HepG2 (cell line): ENCODE measurements at regions not wholly inside any gene's neighbourhood (a gene's known extent, or its start where the extent isn't known, plus 50 kb on each side); places are given as distances from the start of the nearest gene placed in this dataset.

ENCODE experiments used
- ATAC-seq: fragments of 200-7000 bp; cut with Tn5 transposase; 3 replicates; pipeline ENCODE4 v1.9.1; 2020; ENCODE audit warnings: mild to moderate bottlenecking, moderate library complexity
- BruUV-seq: library from RNA; stranded (reverse); fragments of 400-500 nt; replicated peaks from 2 replicates; lab custom pipeline; 2021; lab: Mats Ljungman, UMichigan
- CTCF ChIA-PET: fragments of 300-600 bp; formaldehyde crosslinking; extraction: SDS; loops from one replicate; lab custom pipeline; 2021; ENCODE audit warnings: low total read pairs, inconsistent platforms, low intra/inter-chr PET ratio; lab: Yijun Ruan, JAX
- POLR2A ChIA-PET: fragments of 350-600 bp; sonication (Branson Sonifier 250); formaldehyde crosslinking; loops from one replicate; lab custom pipeline; 2020; ENCODE audit warnings: antibody characterized with exemption, inconsistent platforms; lab: Yijun Ruan, JAX
- DNase-seq: peaks from one replicate; pipeline ENCODE4 v3.0.0-alpha.2; 2015; ENCODE audit warnings: low spot score
- FAIRE-seq: peaks from 3 replicates; lab custom pipeline; 2011; peaks lifted over from hg19 to GRCh38; lab: Jason Lieb, UNC
- H2AFZ ChIP-seq: one replicate; pipeline ENCODE4 v1.6.1; 2011; ENCODE audit warnings: low read length, inconsistent platforms
- H3K27ac ChIP-seq: fragments of 300-600 bp; 3 replicates; pipeline ENCODE4 v1.8.0; 2011; ENCODE audit warnings: mixed run types, mild to moderate bottlenecking, mixed read lengths, low read length, inconsistent platforms; ENCODE audit not compliant: insufficient read depth; ENCODE audit errors: extremely low read length
- H3K27me3 ChIP-seq, 2 experiments: fragments of 200-600 bp in 1 of 2; 2 replicates in 1 of 2; 3 replicates in 1 of 2; pipeline versions ENCODE4 v1.6.0 to v1.8.0; 2011; ENCODE audit warnings: low read length in 2 of 2, mild to moderate bottlenecking in 2 of 2, moderate library complexity in 2 of 2, inconsistent platforms in 1 of 2; ENCODE audit not compliant: insufficient read depth in 2 of 2, control insufficient read depth in 1 of 2
- H3K36me3 ChIP-seq, 2 experiments: fragments of 200-600 bp in 1 of 2; replicated peaks in 1 of 2; 2 replicates in 1 of 2; 3 replicates in 1 of 2; pipeline versions ENCODE4 v1.5.1 to v1.8.0; 2011; ENCODE audit warnings: low read length in 2 of 2, inconsistent platforms in 1 of 2; ENCODE audit not compliant: insufficient read depth in 2 of 2, control insufficient read depth in 1 of 2
- H3K4me1 ChIP-seq: 2 replicates; pipeline ENCODE4 v1.5.1; 2012; ENCODE audit warnings: low read length, inconsistent platforms; ENCODE audit not compliant: insufficient read depth
- H3K4me2 ChIP-seq: 2 replicates; pipeline ENCODE4 v1.6.0; 2011; ENCODE audit warnings: low read depth, low read length, inconsistent platforms
- H3K4me3 ChIP-seq, 3 experiments: fragments of 200-600 bp in 1 of 3; sonication (generic), shearing (Covaris generic) in 1 of 3; replicated peaks in 1 of 3; 2 replicates each; pipeline ENCODE4 v1.5.1; 2011 to 2016; ENCODE audit warnings: low read length in 3 of 3, inconsistent platforms in 2 of 3, low read depth in 2 of 3, mild to moderate bottlenecking in 2 of 3, control low read depth in 1 of 3, mixed read lengths in 1 of 3; ENCODE audit not compliant: insufficient read depth in 1 of 3
- H3K79me2 ChIP-seq: one replicate; pipeline ENCODE4 v1.6.1; 2011; ENCODE audit warnings: low read length, inconsistent platforms; ENCODE audit not compliant: insufficient read depth
- H3K9ac ChIP-seq: 2 replicates; pipeline ENCODE4 v1.6.0; 2011; ENCODE audit warnings: mild to moderate bottlenecking, low read depth, low read length, inconsistent platforms; ENCODE audit not compliant: insufficient read depth
- H3K9me3 ChIP-seq: 2 replicates; pipeline ENCODE4 v1.5.1; 2012; ENCODE audit warnings: mild to moderate bottlenecking, low read length
- H4K20me1 ChIP-seq: 2 replicates; pipeline ENCODE4 v1.6.0; 2011; ENCODE audit warnings: inconsistent platforms, mild to moderate bottlenecking, low read length, moderate library complexity; ENCODE audit not compliant: insufficient read depth
- CENPT ChIP-seq: sonication (generic); formaldehyde crosslinking; IDR thresholded peaks from 2 replicates; pipeline ENCODE4 v1.8.0; 2022; ENCODE audit warnings: low read depth, mild to moderate bottlenecking, moderate library complexity, missing genetic modification reagents
- DMTF1 ChIP-seq: sonication (generic); formaldehyde crosslinking; IDR thresholded peaks from 2 replicates; pipeline ENCODE4 v1.4.0; 2020; ENCODE audit warnings: mild to moderate bottlenecking, missing genetic modification reagents
- EP300 ChIP-seq, 3 experiments: sonication (generic) in 1 of 3; formaldehyde crosslinking in 1 of 3; IDR thresholded peaks; 2 replicates each; pipeline versions ENCODE4 v1.5.1 to v1.6.1; 2011 to 2020; ENCODE audit warnings: low read depth in 2 of 3, low read length in 2 of 3, borderline replicate concordance in 1 of 3, improper control_type of control experiment in 1 of 3, mild to moderate bottlenecking in 1 of 3, missing genetic modification reagents in 1 of 3, moderate library complexity in 1 of 3
- FOXJ3 ChIP-seq: sonication (generic); formaldehyde crosslinking; IDR thresholded peaks from 2 replicates; pipeline ENCODE4 v1.4.0; 2020; ENCODE audit warnings: missing genetic modification reagents, mild to moderate bottlenecking, borderline replicate concordance
- GATA4 ChIP-seq: sonication (generic); IDR thresholded peaks from 2 replicates; pipeline ENCODE4 v1.6.1; 2016; ENCODE audit warnings: antibody characterized with exemption, low read depth, borderline replicate concordance
- GMEB2 ChIP-seq: IDR thresholded peaks from 2 replicates; pipeline ENCODE4 v1.6.1; 2016; ENCODE audit warnings: missing biosample characterization, missing genetic modification reagents, low read depth
- HIVEP1 ChIP-seq: sonication (generic); formaldehyde crosslinking; IDR thresholded peaks from 2 replicates; pipeline ENCODE4 v1.4.0; 2020; ENCODE audit warnings: mild to moderate bottlenecking, missing genetic modification reagents
- TARDBP ChIP-seq: sonication (generic); formaldehyde crosslinking; IDR thresholded peaks from 2 replicates; pipeline ENCODE4 v1.8.0; 2022; ENCODE audit warnings: mild to moderate bottlenecking, missing genetic modification reagents
- UBTF ChIP-seq: sonication (generic); formaldehyde crosslinking; IDR thresholded peaks from 2 replicates; pipeline ENCODE4 v1.4.0; 2020; ENCODE audit warnings: mild to moderate bottlenecking, missing genetic modification reagents
- ZBTB7A ChIP-seq: sonication (generic); formaldehyde crosslinking; IDR thresholded peaks from 2 replicates; pipeline ENCODE4 v1.8.0; 2022; ENCODE audit warnings: mild to moderate bottlenecking, missing genetic modification reagents
- ZNF180 ChIP-seq: sonication (generic); formaldehyde crosslinking; IDR thresholded peaks from 2 replicates; pipeline ENCODE4 v1.4.0; 2020; ENCODE audit warnings: low read depth, missing genetic modification reagents, borderline replicate concordance
- ZNF484 ChIP-seq: sonication (generic); formaldehyde crosslinking; IDR thresholded peaks from 2 replicates; pipeline ENCODE4 v1.5.1; 2020; ENCODE audit warnings: mild to moderate bottlenecking, low read depth, missing genetic modification reagents, borderline replicate concordance
- ZNF513 ChIP-seq: sonication (generic); formaldehyde crosslinking; conservative IDR thresholded peaks from 2 replicates; pipeline ENCODE4 v1.5.0; 2020; ENCODE audit warnings: missing genetic modification reagents
- ZNF720 ChIP-seq: sonication (generic); formaldehyde crosslinking; IDR thresholded peaks from 2 replicates; pipeline ENCODE4 v1.4.0; 2020; ENCODE audit warnings: missing genetic modification reagents
- ZNF83 ChIP-seq: sonication (generic); formaldehyde crosslinking; IDR thresholded peaks from 2 replicates; pipeline ENCODE4 v1.4.0; 2020; ENCODE audit warnings: missing genetic modification reagents, mild to moderate bottlenecking, borderline replicate concordance
- ZSCAN22 ChIP-seq: sonication (generic); formaldehyde crosslinking; IDR thresholded peaks from 2 replicates; pipeline ENCODE4 v1.4.0; 2020; ENCODE audit warnings: mild to moderate bottlenecking, missing genetic modification reagents
- in situ Hi-C: cut with HindIII; loops from 2 replicates; pipeline ENCODE4 v1.10.0; 2017; ENCODE audit warnings: low pct_unique_long_range_greater_than_20kb; ENCODE audit not compliant: extremely low pct_ligation_motif_present
- intact Hi-C: fragments of 100-400 bp; cut with micrococcal nuclease; formaldehyde crosslinking; loops from one replicate; pipeline ENCODE4 v1.10.0; 2022; ENCODE audit not compliant: unreplicated experiment

GRCh38 chr10:85532773-85533172, 833.8 kb downstream of the GRID1 start:
- BruUV-seq: no TSS peak
- in situ Hi-C loops: no loop called here
- H3K79me2 ChIP-seq: no peaks in the 10 kb centered on the region
- no peaks in the 10 kb centered on the region for H3K27me3 ChIP-seq
- ChIA-PET POLR2A (no interaction called here), CTCF (no interaction called here)
- no peak overlapping the region for H3K27ac ChIP-seq
- peaks cover 17% of the 10 kb centered on the region for H3K9me3 ChIP-seq
- no peak for DNase-seq
- H3K36me3 ChIP-seq: no peaks in the 10 kb centered on the region
- H4K20me1 ChIP-seq: no peaks in the 10 kb centered on the region
- no peaks in the 10 kb centered on the region for H3K4me1 ChIP-seq
- H3K4me3 ChIP-seq: no peak overlapping the region
- H3K4me2 ChIP-seq: no peak overlapping the region
- FAIRE-seq: no peak
- H3K9ac ChIP-seq: no peak overlapping the region
- intact Hi-C loops: no loop called here
- no peak for ATAC-seq
- no peak overlapping the region for H2AFZ ChIP-seq
- TF ChIP-seq EP300 (IDR thresholded peaks at IDR 0.05; ENCODE audit: low read depth in 2 of 2, low read length in 2 of 2) (no peak), EP300 (CRISPR knock-in tag; IDR thresholded peaks at IDR 0.05; ENCODE audit: borderline replicate concordance) (no peak), ZSCAN22 (no peak), UBTF (no peak), DMTF1 (CRISPR knock-in tag) (no peak), ZNF513 (CRISPR knock-in tag) (no peak), ZNF180 (CRISPR knock-in tag) (no peak), ZBTB7A (CRISPR knock-in tag) (no peak), CENPT (CRISPR knock-in tag) (no peak), FOXJ3 (no peak), HIVEP1 (CRISPR knock-in tag) (no peak), ZNF720 (CRISPR knock-in tag) (no peak), ZNF484 (no peak), ZNF83 (CRISPR knock-in tag) (no peak), TARDBP (no peak), GATA4 (no peak), GMEB2 (CRISPR knock-in tag) (no peak)
